Endodermal cell (in vitro differentiated cells): ENCODE measurements at regions not wholly inside any gene's neighbourhood (a gene's known extent, or its start where the extent isn't known, plus 50 kb on each side); places are given as distances from the start of the nearest gene placed in this dataset.

Experiments used
- DNase-seq: peaks from one replicate; pipeline ENCODE4 v3.0.0-alpha.2; 2017
- H3K27ac ChIP-seq: 2 replicates; pipeline ENCODE4 v1.5.1; 2013; ENCODE audit warnings: mild to moderate bottlenecking, low read depth, low read length, moderate library complexity
- H3K27me3 ChIP-seq: 2 replicates; pipeline ENCODE4 v1.6.1; 2013; ENCODE audit warnings: mild to moderate bottlenecking, low read length, moderate library complexity; ENCODE audit not compliant: insufficient read depth, control insufficient read depth, poor library complexity, severe bottlenecking
- H3K36me3 ChIP-seq: 2 replicates; pipeline ENCODE4 v1.7.0; 2013; ENCODE audit warnings: mild to moderate bottlenecking, low read length, moderate library complexity; ENCODE audit not compliant: control insufficient read depth, insufficient read depth
- H3K4me1 ChIP-seq: one replicate; pipeline ENCODE4 v1.7.0; 2013; ENCODE audit warnings: low read length; ENCODE audit not compliant: control insufficient read depth, insufficient read depth
- H3K4me3 ChIP-seq: 2 replicates; pipeline ENCODE4 v1.5.1; 2013; ENCODE audit warnings: mild to moderate bottlenecking, low read length, moderate library complexity
- H3K9ac ChIP-seq: 2 replicates; pipeline ENCODE4 v1.6.1; 2013; ENCODE audit warnings: mild to moderate bottlenecking, low read length, moderate library complexity; ENCODE audit not compliant: poor library complexity, severe bottlenecking; ENCODE audit errors: extremely low read depth
- H3K9me3 ChIP-seq: 2 replicates; pipeline ENCODE4 v1.6.1; 2013; ENCODE audit warnings: mild to moderate bottlenecking, low read length, moderate library complexity; ENCODE audit not compliant: control insufficient read depth
- H3K27ac Mint-ChIP-seq: 2 replicates; pipeline ENCODE4 v1.8.0; 2020; ENCODE audit warnings: mixed read lengths
- H3K27me3 Mint-ChIP-seq: 2 replicates; pipeline ENCODE4 v1.8.0; 2021; ENCODE audit warnings: mild to moderate bottlenecking, mixed read lengths; ENCODE audit not compliant: insufficient read depth
- H3K36me3 Mint-ChIP-seq: 2 replicates; pipeline ENCODE4 v1.8.0; 2020; ENCODE audit warnings: low read depth, mixed read lengths
- H3K4me1 Mint-ChIP-seq: 2 replicates; pipeline ENCODE4 v1.8.0; 2020; ENCODE audit warnings: mixed read lengths
- H3K4me3 Mint-ChIP-seq: 2 replicates; pipeline ENCODE4 v1.8.0; 2020; ENCODE audit warnings: mild to moderate bottlenecking, moderate library complexity, mixed read lengths
- H3K9me3 Mint-ChIP-seq: 2 replicates; pipeline ENCODE4 v1.8.0; 2020; ENCODE audit warnings: mild to moderate bottlenecking, mixed read lengths
- WGBS, 2 experiments: methylation state at CpG; one replicate each; pipeline versions ENCODE4 v1.1.5 to v1.1.7; 2013; ENCODE audit warnings: missing lambda C conversion rate in 2 of 2, mixed read lengths in 1 of 2; ENCODE audit not compliant: insufficient coverage in 1 of 2, insufficient read length in 1 of 2; 5-methylcytosine and 5-hydroxymethylcytosine counted together
- TF ChIP-seq, protein P1 (sequence below): fragments of 200-600 bp; sonication (generic); conservative IDR thresholded peaks from 2 replicates; pipeline ENCODE4 v1.5.0; 2021; ENCODE audit warnings: antibody characterized with exemption, mild to moderate bottlenecking

- H3K4me3 Mint-ChIP-seq: no peak overlapping the region
- H3K9me3 Mint-ChIP-seq: peaks cover 58% of the 10 kb centered on the region
These were observed 451.3 kb downstream of the LRRC70 start for GRCh38 chr5:63029891-63030290.

DNA sequence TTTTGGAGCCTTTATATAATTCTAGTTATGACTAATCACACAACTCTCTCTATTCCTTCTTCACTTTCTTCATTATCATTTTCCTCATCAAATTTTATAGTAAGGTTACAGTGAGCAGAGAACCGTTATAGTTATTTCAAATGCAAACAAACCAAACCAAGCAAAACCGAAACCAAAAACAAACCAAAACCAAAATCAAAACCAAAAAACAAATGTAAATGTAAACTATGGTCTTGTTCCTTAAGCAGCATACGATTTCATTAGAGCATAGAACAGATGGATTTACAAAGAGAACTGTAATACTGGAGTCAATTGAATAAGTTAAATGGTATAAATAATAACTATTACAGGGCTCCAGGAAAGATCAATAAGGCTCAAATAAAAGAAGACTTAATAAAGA lies 447.1 kb downstream of the LRRC70 start:
- H3K4me3 ChIP-seq: no peak overlapping the region
- 94 to 100% methylated on average over 1 to 3 of the region's 3 CpGs for WGBS, 2 experiments
- H3K9me3 Mint-ChIP-seq: peaks cover 16% of the 10 kb centered on the region

More at GRCh38 chr5:63029891-63030290, 451.3 kb downstream of the LRRC70 start:
- H3K9ac ChIP-seq: no peak overlapping the region
- H3K27ac ChIP-seq: no peak overlapping the region
- peaks cover 59% of the 10 kb centered on the region for H3K9me3 ChIP-seq
- no peaks in the 10 kb centered on the region for H3K4me1 ChIP-seq
- no peaks in the 10 kb centered on the region for H3K36me3 ChIP-seq
- no peak overlapping the region for H3K4me3 ChIP-seq
- no peak overlapping the region for H3K27ac Mint-ChIP-seq
- peaks cover 3% of the 10 kb centered on the region for H3K36me3 Mint-ChIP-seq
- WGBS, 2 experiments: 82 to 85% methylated on average over 3 of the region's 3 CpGs
- no peaks in the 10 kb centered on the region for H3K4me1 Mint-ChIP-seq
- H3K27me3 ChIP-seq: no peaks in the 10 kb centered on the region
- TF ChIP-seq, protein P1, sequence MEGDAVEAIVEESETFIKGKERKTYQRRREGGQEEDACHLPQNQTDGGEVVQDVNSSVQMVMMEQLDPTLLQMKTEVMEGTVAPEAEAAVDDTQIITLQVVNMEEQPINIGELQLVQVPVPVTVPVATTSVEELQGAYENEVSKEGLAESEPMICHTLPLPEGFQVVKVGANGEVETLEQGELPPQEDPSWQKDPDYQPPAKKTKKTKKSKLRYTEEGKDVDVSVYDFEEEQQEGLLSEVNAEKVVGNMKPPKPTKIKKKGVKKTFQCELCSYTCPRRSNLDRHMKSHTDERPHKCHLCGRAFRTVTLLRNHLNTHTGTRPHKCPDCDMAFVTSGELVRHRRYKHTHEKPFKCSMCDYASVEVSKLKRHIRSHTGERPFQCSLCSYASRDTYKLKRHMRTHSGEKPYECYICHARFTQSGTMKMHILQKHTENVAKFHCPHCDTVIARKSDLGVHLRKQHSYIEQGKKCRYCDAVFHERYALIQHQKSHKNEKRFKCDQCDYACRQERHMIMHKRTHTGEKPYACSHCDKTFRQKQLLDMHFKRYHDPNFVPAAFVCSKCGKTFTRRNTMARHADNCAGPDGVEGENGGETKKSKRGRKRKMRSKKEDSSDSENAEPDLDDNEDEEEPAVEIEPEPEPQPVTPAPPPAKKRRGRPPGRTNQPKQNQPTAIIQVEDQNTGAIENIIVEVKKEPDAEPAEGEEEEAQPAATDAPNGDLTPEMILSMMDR: no peak
- DNase-seq: no peak
- no peaks in the 10 kb centered on the region for H3K27me3 Mint-ChIP-seq

DNA sequence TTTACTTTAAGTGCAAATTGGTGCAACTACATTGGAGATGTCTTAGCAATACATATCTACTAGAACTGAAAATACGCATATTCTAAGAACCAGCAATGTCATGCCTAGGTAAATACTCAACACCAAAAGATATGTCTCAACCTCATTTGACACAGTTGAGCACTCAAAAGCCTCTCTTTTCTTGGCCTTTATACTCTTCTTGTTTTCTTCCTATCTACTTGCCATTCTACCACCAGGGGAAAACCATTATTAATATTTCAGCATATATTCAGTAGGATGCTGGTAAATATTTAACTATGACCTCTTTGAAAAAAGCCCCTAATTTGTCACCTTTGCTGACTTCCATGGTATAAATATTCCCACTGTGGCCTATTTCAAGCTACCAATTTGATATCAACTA lies 443.8 kb downstream of the LRRC70 start:
- H3K27ac ChIP-seq: no peak overlapping the region
- 96% methylated on average over 1 of the region's 1 CpG; no CpG with 5 or more reads in 1 of the 2 experiments for WGBS, 2 experiments
- no peak overlapping the region for H3K9ac ChIP-seq
- no peak for DNase-seq
- H3K36me3 Mint-ChIP-seq: no peaks in the 10 kb centered on the region
- no peak overlapping the region for H3K4me3 ChIP-seq
- H3K27me3 Mint-ChIP-seq: no peaks in the 10 kb centered on the region
- peaks cover 3% of the 10 kb centered on the region for H3K9me3 ChIP-seq
- no peak overlapping the region for H3K27ac Mint-ChIP-seq
- peaks cover 4% of the 10 kb centered on the region for H3K9me3 Mint-ChIP-seq
- H3K4me3 Mint-ChIP-seq: no peak overlapping the region
- TF ChIP-seq, protein P1: no peak
- H3K4me1 ChIP-seq: no peaks in the 10 kb centered on the region
- H3K27me3 ChIP-seq: no peaks in the 10 kb centered on the region
- no peaks in the 10 kb centered on the region for H3K4me1 Mint-ChIP-seq
- H3K36me3 ChIP-seq: no peaks in the 10 kb centered on the region

More for the DNA sequence above, 447.1 kb downstream of the LRRC70 start:
- H3K4me1 Mint-ChIP-seq: no peaks in the 10 kb centered on the region
- Histone ChIP-seq H3K4me1 (no peaks in the 10 kb centered on the region), H3K27ac (no peak overlapping the region), H3K9ac (no peak overlapping the region), H3K36me3 (no peaks in the 10 kb centered on the region), H3K27me3 (no peaks in the 10 kb centered on the region), H3K9me3 (peaks cover 17% of the 10 kb centered on the region)
- TF ChIP-seq, protein P1: no peak
- no peak overlapping the region for H3K4me3 Mint-ChIP-seq
- H3K27ac Mint-ChIP-seq: no peak overlapping the region
- DNase-seq: no peak
- H3K36me3 Mint-ChIP-seq: no peaks in the 10 kb centered on the region
- no peaks in the 10 kb centered on the region for H3K27me3 Mint-ChIP-seq
